ENCODE measurements at regions not wholly inside any gene's neighbourhood (a gene's known extent, or its start where the extent isn't known, plus 50 kb on each side); places are given as distances from the start of the nearest gene placed in this dataset.

DNA sequence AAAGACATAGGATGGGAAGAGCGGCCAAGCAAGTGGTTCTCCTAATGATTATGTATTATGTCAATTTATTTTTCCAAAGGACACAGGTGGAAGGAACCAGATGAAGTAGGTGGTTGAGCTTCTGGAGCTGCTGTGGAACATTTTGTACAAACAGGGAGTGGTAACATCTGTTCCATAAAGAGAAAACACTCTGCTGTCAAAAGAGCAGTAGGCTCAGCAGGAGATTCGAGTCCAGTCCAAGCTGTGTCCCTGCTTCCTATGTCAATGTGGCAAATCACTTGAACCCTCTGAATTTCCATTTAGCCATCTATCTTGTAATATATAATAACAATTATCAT, 448.0 kb upstream of the ANKRD30A start:
- intact Hi-C loops (cut with micrococcal nuclease), result no loop called here
- no peaks in the 10 kb centered on the region for H3K9me1 ChIP-seq (replicated peaks; ENCODE audit: control insufficient read depth, extremely low read depth, insufficient read depth, low read length)
- H3K9ac ChIP-seq (replicated peaks; ENCODE audit: extremely low read depth, insufficient read depth, low read length), result no peak overlapping the region
- H4K20me1 ChIP-seq (replicated peaks; ENCODE audit: control insufficient read depth, extremely low read depth, insufficient read depth, low read length), result no peaks in the 10 kb centered on the region
- no peaks in the 10 kb centered on the region for H3K36me3 ChIP-seq (ENCODE audit: control insufficient read depth in 2 of 2, extremely low read depth in 1 of 2, insufficient read depth in 2 of 2, low read length in 2 of 2)
- no peaks in the 10 kb centered on the region for H3K27me3 ChIP-seq (ENCODE audit: control insufficient read depth in 2 of 2, insufficient read depth in 2 of 2, low read length in 2 of 2)
- no peak overlapping the region for H2AFZ ChIP-seq (ENCODE audit: low read depth, low read length)
- CTCF ChIA-PET, result interaction anchor here (0.7 to 2.0 kb wide), 2 partner anchors 13 to 29 kb away, joined by 3 to 4 read pairs; no protein-coding TSS in a partner anchor
- H3K79me2 ChIP-seq (ENCODE audit: control insufficient read depth, insufficient read depth, low read length), result no peaks in the 10 kb centered on the region
- no peak overlapping the region for H3K4me2 ChIP-seq (ENCODE audit: insufficient read depth, low read length)
- H3K4me1 ChIP-seq (ENCODE audit: control insufficient read depth, extremely low read depth, insufficient read depth, low read length), result no peaks in the 10 kb centered on the region
- no TSS peak for BruUV-seq (replicated peaks)
- no peak for DNase-seq (ENCODE audit: low read depth, low spot score)
- POLR2A ChIA-PET, result no interaction called here
- FAIRE-seq, result no peak
- dilution Hi-C loops (cut with MboI; ENCODE audit: extremely low pct_ligation_motif_present, low sequenced_read_pairs), result no loop called here
- H3K4me3 ChIP-seq (replicated peaks in 1 of 3; ENCODE audit: insufficient read depth in 1 of 3, low read depth in 1 of 3, low read length in 3 of 3), result no peak overlapping the region
- no peak overlapping the region for H3K27ac ChIP-seq (ENCODE audit: insufficient read depth, low read depth, low read length)
- no peak for TF ChIP-seq GATA2 (IDR thresholded peaks at IDR 0.05; ENCODE audit: insufficient read depth, insufficient read length, low read depth, low read length)
- no peak for TF ChIP-seq MYC (IDR thresholded peaks at IDR 0.05; ENCODE audit: low read depth, low read length)
- TF ChIP-seq, protein P1, sequence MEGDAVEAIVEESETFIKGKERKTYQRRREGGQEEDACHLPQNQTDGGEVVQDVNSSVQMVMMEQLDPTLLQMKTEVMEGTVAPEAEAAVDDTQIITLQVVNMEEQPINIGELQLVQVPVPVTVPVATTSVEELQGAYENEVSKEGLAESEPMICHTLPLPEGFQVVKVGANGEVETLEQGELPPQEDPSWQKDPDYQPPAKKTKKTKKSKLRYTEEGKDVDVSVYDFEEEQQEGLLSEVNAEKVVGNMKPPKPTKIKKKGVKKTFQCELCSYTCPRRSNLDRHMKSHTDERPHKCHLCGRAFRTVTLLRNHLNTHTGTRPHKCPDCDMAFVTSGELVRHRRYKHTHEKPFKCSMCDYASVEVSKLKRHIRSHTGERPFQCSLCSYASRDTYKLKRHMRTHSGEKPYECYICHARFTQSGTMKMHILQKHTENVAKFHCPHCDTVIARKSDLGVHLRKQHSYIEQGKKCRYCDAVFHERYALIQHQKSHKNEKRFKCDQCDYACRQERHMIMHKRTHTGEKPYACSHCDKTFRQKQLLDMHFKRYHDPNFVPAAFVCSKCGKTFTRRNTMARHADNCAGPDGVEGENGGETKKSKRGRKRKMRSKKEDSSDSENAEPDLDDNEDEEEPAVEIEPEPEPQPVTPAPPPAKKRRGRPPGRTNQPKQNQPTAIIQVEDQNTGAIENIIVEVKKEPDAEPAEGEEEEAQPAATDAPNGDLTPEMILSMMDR (IDR thresholded peaks at IDR 0.05; ENCODE audit: extremely low read depth in 1 of 2, insufficient read depth in 1 of 2, low read depth in 1 of 2, low read length in 2 of 2), result no peak
- TF ChIP-seq EZH2 (IDR thresholded peaks at IDR 0.05; ENCODE audit: borderline replicate concordance, low read depth, low read length, severe bottlenecking), result no peak
- TF ChIP-seq POLR2AphosphoS5 (IDR thresholded peaks at IDR 0.05; ENCODE audit: insufficient read depth, low read depth, low read length), result no peak
- no peak for TF ChIP-seq JUN (IDR thresholded peaks at IDR 0.05; ENCODE audit: borderline replicate concordance, insufficient read depth, insufficient read length, low read depth)
- TF ChIP-seq FOS (IDR thresholded peaks at IDR 0.05; ENCODE audit: borderline replicate concordance, insufficient read depth, low read length), result no peak
- H3K9me3 ChIP-seq (replicated peaks; ENCODE audit: control insufficient read depth, insufficient read depth, low read length), result no peaks in the 10 kb centered on the region

Data from endothelial cell of umbilical vein (primary cell).